ENCODE measurements at regions not wholly inside any gene's neighbourhood (a gene's known extent, or its start where the extent isn't known, plus 50 kb on each side); places are given as distances from the start of the nearest gene placed in this dataset.
A peak's percentile ranks its signal among the peaks of the same experiment; 100 is the strongest.

- no peaks in the 10 kb centered on the region for H3K27me3 Mint-ChIP-seq (ENCODE audit: low read depth)
- H3K36me3 Mint-ChIP-seq, result no peaks in the 10 kb centered on the region
- ChIA-PET POLR2A (no interaction called here), CTCF (interaction anchor here (1.0 kb wide), 1 partner anchor 104 kb away, joined by 3 read pairs; no protein-coding TSS in a partner anchor)
- no peak overlapping the region for H3K4me3 Mint-ChIP-seq
- no peaks in the 10 kb centered on the region for H3K9me3 Mint-ChIP-seq
- no peak for DNase-seq (ENCODE audit: low spot score)
- H3K4me1 Mint-ChIP-seq, result peaks cover 10% of the 10 kb centered on the region
- no peak for ATAC-seq
- H3K27ac Mint-ChIP-seq, result no peak overlapping the region
- TF ChIP-seq HMGA2 (CRISPR knock-in tag; IDR thresholded peaks at IDR 0.05) (no peak), GABPB1 (CRISPR knock-in tag; IDR thresholded peaks at IDR 0.05) (0 out of 2 replicates have a peak, but pooled peaks have one; percentile 44), ATF3 (CRISPR knock-in tag; conservative IDR thresholded peaks at IDR 0.05) (no peak), CTCF (IDR thresholded peaks at IDR 0.05) (no peak)
These were observed 319.3 kb downstream of the RAB28 start for GRCh38 chr4:13164783-13165331.

- TF ChIP-seq ERG (CRISPR knock-in tag; IDR thresholded peaks at IDR 0.05) (no peak), MYBL2 (CRISPR knock-in tag; IDR thresholded peaks at IDR 0.05) (no peak), AR (CRISPR knock-in tag; IDR thresholded peaks at IDR 0.05) (no peak), ARID4B (CRISPR knock-in tag; IDR thresholded peaks at IDR 0.05; ENCODE audit: borderline replicate concordance) (no peak), SMAD3 (CRISPR knock-in tag; IDR thresholded peaks at IDR 0.05; ENCODE audit: borderline replicate concordance) (no peak), ATF1 (CRISPR knock-in tag; IDR thresholded peaks at IDR 0.05) (no peak)
These were observed 321.3 kb downstream of the RAB28 start for GRCh38 chr4:13162886-13163285.

GRCh38 chr4:13160920-13161319 is 323.2 kb downstream of the RAB28 start:
- TF ChIP-seq ZNF416 (CRISPR knock-in tag; IDR thresholded peaks at IDR 0.05) (no peak), NR1H2 (CRISPR knock-in tag; IDR thresholded peaks at IDR 0.05) (no peak), ZNF512 (CRISPR knock-in tag; IDR thresholded peaks at IDR 0.05; ENCODE audit: borderline replicate concordance) (no peak)
- Mint-ChIP-seq H3K36me3 (no peaks in the 10 kb centered on the region), H3K4me3 (no peak overlapping the region), H3K4me1 (peaks cover 6% of the 10 kb centered on the region), H3K27me3 (ENCODE audit: low read depth) (no peaks in the 10 kb centered on the region), H3K9me3 (peaks cover 6% of the 10 kb centered on the region), H3K27ac (no peak overlapping the region)
- DNase-seq (ENCODE audit: low spot score) (no peak), ATAC-seq (no peak)
- ChIA-PET CTCF (interaction anchor here (2.0 kb wide), 1 partner anchor 88 kb away, joined by 4 read pairs; no protein-coding TSS in a partner anchor), POLR2A (no interaction called here)

More at GRCh38 chr4:13162886-13163285, 321.3 kb downstream of the RAB28 start:
- no peaks in the 10 kb centered on the region for H3K36me3 Mint-ChIP-seq
- H3K27me3 Mint-ChIP-seq (ENCODE audit: low read depth), result no peaks in the 10 kb centered on the region
- CTCF ChIA-PET, result interaction anchor here (0.9 to 1.6 kb wide), 2 partner anchors 268 to 310 kb away, joined by 3 to 4 read pairs; no protein-coding TSS in a partner anchor
- no peak for DNase-seq (ENCODE audit: low spot score)
- POLR2A ChIA-PET, result no interaction called here
- peak; percentile 84 for ATAC-seq
- no peak overlapping the region for H3K27ac Mint-ChIP-seq
- H3K4me3 Mint-ChIP-seq, result no peak overlapping the region
- peaks cover 6% of the 10 kb centered on the region for H3K4me1 Mint-ChIP-seq
- H3K9me3 Mint-ChIP-seq, result peaks cover 6% of the 10 kb centered on the region
